ENCODE measurements at regions not wholly inside any gene's neighbourhood (a gene's known extent, or its start where the extent isn't known, plus 50 kb on each side); places are given as distances from the start of the nearest gene placed in this dataset.

DNA sequence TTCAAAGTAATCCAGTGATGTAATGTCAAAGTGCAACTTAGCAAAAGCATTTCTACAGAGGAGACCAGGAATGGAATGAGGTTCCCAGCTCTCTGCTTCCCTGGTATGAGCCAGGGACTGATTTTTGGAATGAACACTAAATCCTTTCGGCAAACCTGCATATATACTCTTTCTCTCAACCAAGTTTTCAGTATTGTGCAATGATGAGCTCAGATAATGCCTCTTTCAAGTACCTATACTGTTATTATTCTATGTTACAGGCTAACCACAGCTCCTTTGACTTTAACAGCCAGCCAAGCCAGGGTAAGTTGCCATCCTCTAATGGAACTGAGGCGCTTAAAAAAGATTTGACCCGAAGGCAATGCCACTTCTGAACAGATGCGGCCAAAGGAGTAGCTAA lies 104.9 kb upstream of the FSCB start:
- TF ChIP-seq, protein P1, sequence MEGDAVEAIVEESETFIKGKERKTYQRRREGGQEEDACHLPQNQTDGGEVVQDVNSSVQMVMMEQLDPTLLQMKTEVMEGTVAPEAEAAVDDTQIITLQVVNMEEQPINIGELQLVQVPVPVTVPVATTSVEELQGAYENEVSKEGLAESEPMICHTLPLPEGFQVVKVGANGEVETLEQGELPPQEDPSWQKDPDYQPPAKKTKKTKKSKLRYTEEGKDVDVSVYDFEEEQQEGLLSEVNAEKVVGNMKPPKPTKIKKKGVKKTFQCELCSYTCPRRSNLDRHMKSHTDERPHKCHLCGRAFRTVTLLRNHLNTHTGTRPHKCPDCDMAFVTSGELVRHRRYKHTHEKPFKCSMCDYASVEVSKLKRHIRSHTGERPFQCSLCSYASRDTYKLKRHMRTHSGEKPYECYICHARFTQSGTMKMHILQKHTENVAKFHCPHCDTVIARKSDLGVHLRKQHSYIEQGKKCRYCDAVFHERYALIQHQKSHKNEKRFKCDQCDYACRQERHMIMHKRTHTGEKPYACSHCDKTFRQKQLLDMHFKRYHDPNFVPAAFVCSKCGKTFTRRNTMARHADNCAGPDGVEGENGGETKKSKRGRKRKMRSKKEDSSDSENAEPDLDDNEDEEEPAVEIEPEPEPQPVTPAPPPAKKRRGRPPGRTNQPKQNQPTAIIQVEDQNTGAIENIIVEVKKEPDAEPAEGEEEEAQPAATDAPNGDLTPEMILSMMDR (IDR thresholded peaks at IDR 0.05; ENCODE audit: low read depth, low read length, poor library complexity, severe bottlenecking): no peak
- TF ChIP-seq EZH2phosphoT487 (IDR thresholded peaks at IDR 0.05; ENCODE audit: borderline replicate concordance, low read length): no peak

Data from DOHH2 (cell line).